Kidney glomerular epithelial cell (primary cell): ENCODE measurements at regions not wholly inside any gene's neighbourhood (a gene's known extent, or its start where the extent isn't known, plus 50 kb on each side); places are given as distances from the start of the nearest gene placed in this dataset.
"Not testable (repeated sequence)": the region's sequence is repeated elsewhere in the genome, so short reads cannot be mapped to it uniquely, and the experiment has no call there.

ENCODE experiments used
- DNase-seq: peaks from one replicate; lab custom pipeline; 2025; lab: John Stamatoyannopoulos, UW

GRCh38 chr10:78458983-78459638, 425.4 kb downstream of the RPS24 start:
- DNase-seq: peak; percentile 44

- DNase-seq: no peak
Measured at GRCh38 chr10:78459639-78460037, 426.0 kb downstream of the RPS24 start.

DNA sequence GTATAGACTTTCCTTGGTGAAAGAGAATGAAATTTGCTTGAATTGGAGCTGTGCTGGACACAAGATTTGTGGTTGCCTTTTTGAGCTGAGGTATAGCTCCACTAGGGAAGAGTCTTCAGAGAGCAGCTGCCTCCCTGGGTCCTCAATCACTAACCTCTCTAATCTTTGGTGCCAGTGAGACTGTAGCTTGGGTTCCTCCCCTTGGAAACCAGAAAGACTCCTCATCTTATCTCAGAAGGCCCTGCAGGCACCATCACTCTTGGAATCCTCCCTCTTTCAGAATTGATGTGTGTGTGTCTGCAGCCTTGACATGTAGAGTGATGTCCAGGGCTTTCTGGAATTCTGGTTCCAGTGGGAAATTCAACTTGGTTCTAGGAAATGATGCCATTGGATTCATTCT, 426.5 kb downstream of the RPS24 start:
- no peak for DNase-seq

DNA sequence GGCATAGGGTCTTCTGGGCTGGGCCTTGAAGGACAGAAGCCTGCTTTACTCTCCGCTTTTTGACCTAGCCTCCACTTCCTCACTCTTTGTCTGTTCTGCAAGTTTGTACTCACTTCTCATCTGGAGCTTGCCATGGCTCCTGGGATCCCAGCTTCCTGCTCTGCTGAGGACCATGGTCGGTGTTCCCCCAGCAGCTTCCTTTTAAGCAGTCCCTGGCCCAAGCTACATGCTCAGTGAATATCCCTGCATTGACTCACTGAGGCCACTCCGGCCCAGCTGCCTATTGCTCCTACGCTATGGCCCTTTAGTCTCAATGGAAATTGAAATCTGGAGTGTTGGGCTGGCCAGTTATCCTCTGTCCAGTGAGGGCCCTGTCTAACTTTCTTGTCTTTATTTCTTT, 427.7 kb downstream of the RPS24 start:
- DNase-seq: no peak

GRCh38 chr10:78462176-78462575, 428.5 kb downstream of the RPS24 start:
- DNase-seq: no peak

DNA sequence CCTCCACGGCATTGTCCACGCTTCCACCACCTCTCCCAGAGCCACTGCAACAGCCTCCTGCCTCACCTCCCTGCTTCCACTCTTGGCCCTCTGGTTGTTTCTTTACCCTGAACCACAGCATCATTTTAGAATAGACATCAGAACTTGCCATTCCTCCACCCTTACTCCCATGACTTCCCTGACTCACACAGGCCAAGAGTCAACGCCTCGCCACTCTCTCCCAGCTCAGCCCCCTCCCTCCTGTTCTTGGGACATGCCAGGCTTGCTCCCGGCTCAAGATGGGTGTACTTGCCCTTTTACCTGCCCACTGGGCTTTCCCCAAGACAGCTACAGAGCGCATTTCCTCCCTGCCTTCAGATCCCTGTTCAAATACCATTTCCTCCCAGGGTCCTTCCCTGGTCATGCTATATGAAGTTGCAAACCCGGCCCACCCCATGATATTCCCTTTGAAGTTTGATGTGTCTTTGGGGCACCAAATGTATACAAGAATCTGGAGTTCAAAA, 429.1 kb downstream of the RPS24 start:
- DNase-seq: no peak

GRCh38 chr10:78464118-78464855, 430.6 kb downstream of the RPS24 start:
- no peak for DNase-seq

DNA sequence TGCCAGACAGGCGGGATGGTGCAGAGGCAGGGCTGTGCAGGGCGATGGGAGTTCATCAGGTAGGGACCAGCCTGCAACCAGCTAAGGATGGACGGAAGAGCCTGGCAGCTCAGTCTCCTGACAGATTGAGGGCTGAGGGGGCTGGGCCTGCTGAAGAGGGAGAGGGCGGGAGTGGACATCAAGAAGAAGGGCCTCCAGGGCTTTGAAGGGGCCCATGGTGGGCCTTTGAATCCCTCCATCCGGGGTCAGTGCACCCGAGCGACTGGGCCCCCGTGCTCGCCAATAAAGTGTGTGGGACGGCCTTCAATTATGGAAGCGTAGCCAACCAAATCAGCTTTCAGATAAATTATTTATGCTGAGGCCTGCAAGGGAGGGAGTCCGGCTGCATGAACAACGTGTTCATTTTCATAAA, 431.2 kb downstream of the RPS24 start:
- no peak for DNase-seq

- DNase-seq: no peak
Measured at GRCh38 chr10:78465431-78465830, 431.8 kb downstream of the RPS24 start.

DNA sequence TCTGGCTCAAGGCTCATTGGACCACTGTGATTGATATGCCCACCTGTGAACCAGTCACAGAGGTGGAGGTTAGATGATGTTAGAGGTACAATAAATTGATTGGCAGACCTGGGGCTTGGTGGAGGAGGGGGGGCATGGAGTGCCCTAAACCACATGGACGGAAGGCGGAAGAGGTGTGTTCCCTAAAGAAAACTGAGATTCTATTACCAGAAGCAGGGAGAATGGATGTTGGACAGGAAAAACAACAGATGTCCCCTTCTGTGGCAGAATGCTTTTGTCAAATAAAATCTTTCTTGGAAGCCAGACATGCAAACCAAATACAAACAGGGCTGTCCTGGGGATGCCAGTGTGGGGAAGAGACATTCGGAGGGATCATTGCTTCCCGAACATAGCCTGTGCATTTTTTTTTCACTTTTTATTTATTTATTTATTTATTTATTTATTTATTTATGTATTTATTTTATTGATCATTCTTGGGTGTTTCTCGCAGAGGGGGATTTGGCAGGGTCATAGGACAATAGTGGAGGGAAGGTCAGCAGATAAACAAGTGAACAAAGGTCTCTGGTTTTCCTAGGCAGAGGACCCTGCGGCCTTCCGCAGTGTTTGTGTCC, 433.9 kb downstream of the RPS24 start:
- no peak for DNase-seq

GRCh38 chr10:78468731-78469130, 435.1 kb downstream of the RPS24 start:
- not testable (repeated sequence) for DNase-seq

- DNase-seq: peak; percentile 15
Measured at GRCh38 chr10:78470267-78471103, 436.8 kb downstream of the RPS24 start.

GRCh38 chr10:78471326-78471722, 437.7 kb downstream of the RPS24 start:
- no peak for DNase-seq

DNA sequence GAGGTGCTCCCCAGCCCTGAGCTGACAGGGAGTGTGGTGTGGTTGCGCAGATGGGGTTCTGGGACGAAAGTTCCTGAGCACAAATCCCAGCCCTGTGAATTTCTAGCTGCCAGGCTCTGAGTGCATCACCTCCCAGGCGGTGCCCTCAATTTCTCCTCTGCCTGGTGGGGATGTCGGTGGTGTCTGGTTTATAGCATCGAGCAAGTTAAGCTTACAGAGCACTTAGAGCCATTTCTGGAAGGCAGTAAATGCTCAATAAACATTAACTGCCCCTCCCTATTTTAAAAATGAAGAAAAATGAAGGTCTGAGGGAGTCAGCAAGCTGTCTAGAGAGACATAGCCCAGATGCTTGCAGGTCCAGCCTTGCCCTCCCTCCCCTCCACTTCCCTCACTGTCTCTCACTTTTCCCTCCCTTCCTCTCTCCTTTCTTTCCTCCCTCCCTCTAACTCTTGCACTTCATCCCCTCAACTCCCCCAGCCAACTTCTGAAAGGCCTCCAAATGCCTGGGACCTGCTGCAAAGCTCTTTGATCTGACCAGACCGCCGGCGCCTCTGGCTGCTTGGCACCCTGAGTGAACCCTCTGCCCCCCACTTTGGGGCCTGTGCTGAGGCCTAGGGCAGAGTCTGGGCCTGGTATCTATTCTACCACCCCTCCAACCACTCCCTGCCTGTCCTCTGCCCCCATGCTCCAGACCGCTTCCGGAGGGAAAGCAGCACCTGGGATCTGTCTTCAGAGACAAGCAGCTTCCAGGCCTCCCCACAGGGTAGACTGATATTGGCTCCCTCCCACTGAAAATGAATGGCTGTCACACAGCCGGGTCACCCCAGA, 438.3 kb downstream of the RPS24 start:
- no peak for DNase-seq

- no peak for DNase-seq
Measured at GRCh38 chr10:78472551-78472890, 438.9 kb downstream of the RPS24 start.

- DNase-seq: no peak
Measured at GRCh38 chr10:78473006-78473405, 439.3 kb downstream of the RPS24 start.

GRCh38 chr10:78474743-78475142, 441.1 kb downstream of the RPS24 start:
- no peak for DNase-seq

GRCh38 chr10:78475437-78475836, 441.8 kb downstream of the RPS24 start:
- no peak for DNase-seq

DNA sequence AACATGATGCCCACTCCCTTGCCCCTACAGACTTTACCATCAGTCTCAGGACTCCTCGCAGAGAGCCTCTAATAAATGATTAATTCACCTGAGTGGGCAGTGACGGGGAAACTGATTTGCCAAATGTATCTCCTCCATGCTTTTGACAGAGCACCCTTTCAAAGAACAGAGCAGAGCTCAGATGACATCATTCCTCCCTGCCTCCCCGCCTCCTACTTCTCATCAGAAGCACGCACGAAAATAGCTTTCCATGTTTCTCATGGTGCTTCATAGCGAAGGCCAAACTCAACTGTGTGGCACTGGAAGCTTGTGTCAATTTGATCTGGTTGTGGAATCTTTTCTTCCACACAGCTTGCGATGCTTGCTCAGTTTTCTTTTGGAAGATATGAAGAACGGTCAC, 442.5 kb downstream of the RPS24 start:
- DNase-seq: no peak

GRCh38 chr10:78476844-78477243, 443.2 kb downstream of the RPS24 start:
- no peak for DNase-seq

GRCh38 chr10:78478919-78479318, 445.3 kb downstream of the RPS24 start:
- no peak for DNase-seq
